T-helper 17 cell (primary cell): ENCODE measurements at regions not wholly inside any gene's neighbourhood (a gene's known extent, or its start where the extent isn't known, plus 50 kb on each side); places are given as distances from the start of the nearest gene placed in this dataset.

ENCODE experiments used
- ATAC-seq: fragments of 150-1000 bp; cut with Tn5 transposase; 2 replicates; pipeline ENCODE4 v1.10.0; 2021; ENCODE audit warnings: mild to moderate bottlenecking, moderate library complexity
- DNase-seq, 3 donors: peaks; one replicate each; pipeline versions ENCODE4 v3.0.0 to v3.0.0-alpha.2; 2020 to 2021
- H3K9me3 ChIP-seq: one replicate; pipeline ENCODE4 v1.7.0; 2013; ENCODE audit warnings: low read length, mild to moderate bottlenecking; ENCODE audit not compliant: control insufficient read depth, poor library complexity, severe bottlenecking
- H3K27ac Mint-ChIP-seq: one replicate; pipeline ENCODE4 v1.8.0; 2022; ENCODE audit warnings: mild to moderate bottlenecking, moderate library complexity, mixed read lengths
- H3K27me3 Mint-ChIP-seq: one replicate; pipeline ENCODE4 v1.8.0; 2022; ENCODE audit warnings: mixed read lengths
- H3K36me3 Mint-ChIP-seq: one replicate; pipeline ENCODE4 v1.8.0; 2022; ENCODE audit warnings: low read depth, mixed read lengths
- H3K4me1 Mint-ChIP-seq: one replicate; pipeline ENCODE4 v1.8.0; 2022; ENCODE audit warnings: mild to moderate bottlenecking, mixed read lengths
- H3K4me3 Mint-ChIP-seq: one replicate; pipeline ENCODE4 v1.8.0; 2022; ENCODE audit warnings: mild to moderate bottlenecking, moderate library complexity, mixed read lengths

- Mint-ChIP-seq H3K27ac (no peak overlapping the region), H3K4me1 (no peaks in the 10 kb centered on the region), H3K4me3 (no peak overlapping the region), H3K27me3 (no peaks in the 10 kb centered on the region), H3K36me3 (no peaks in the 10 kb centered on the region)
- ATAC-seq (no peak), DNase-seq (no peak)
- H3K9me3 ChIP-seq = no peaks in the 10 kb centered on the region
Observed at GRCh38 chr10:105359708-105360107, 718.6 kb downstream of the SORCS3 start.

GRCh38 chr10:105358911-105359310 is 717.8 kb downstream of the SORCS3 start:
- Mint-ChIP-seq H3K27me3 (no peaks in the 10 kb centered on the region), H3K4me1 (no peaks in the 10 kb centered on the region), H3K27ac (no peak overlapping the region), H3K4me3 (no peak overlapping the region), H3K36me3 (no peaks in the 10 kb centered on the region)
- DNase-seq (no peak), ATAC-seq (no peak)
- no peaks in the 10 kb centered on the region for H3K9me3 ChIP-seq

- no peak for DNase-seq
- Mint-ChIP-seq H3K4me3 (no peak overlapping the region), H3K27ac (no peak overlapping the region), H3K36me3 (no peaks in the 10 kb centered on the region), H3K27me3 (no peaks in the 10 kb centered on the region), H3K4me1 (no peaks in the 10 kb centered on the region)
- ATAC-seq = no peak
- no peaks in the 10 kb centered on the region for H3K9me3 ChIP-seq
Observed at GRCh38 chr10:105356626-105357025, 715.5 kb downstream of the SORCS3 start.

GRCh38 chr10:105354010-105354409 is 712.9 kb downstream of the SORCS3 start:
- Mint-ChIP-seq H3K27me3 (no peaks in the 10 kb centered on the region), H3K4me3 (no peak overlapping the region), H3K4me1 (no peaks in the 10 kb centered on the region), H3K36me3 (no peaks in the 10 kb centered on the region), H3K27ac (no peak overlapping the region)
- DNase-seq (no peak), ATAC-seq (no peak)
- no peaks in the 10 kb centered on the region for H3K9me3 ChIP-seq

- H3K27me3 Mint-ChIP-seq = no peaks in the 10 kb centered on the region
Observed at GRCh38 chr10:105352827-105353226, 711.7 kb downstream of the SORCS3 start.

GRCh38 chr10:105352281-105352680 is 711.2 kb downstream of the SORCS3 start:
- no peak for DNase-seq
- Mint-ChIP-seq H3K36me3 (no peaks in the 10 kb centered on the region), H3K27ac (no peak overlapping the region), H3K27me3 (no peaks in the 10 kb centered on the region), H3K4me3 (no peak overlapping the region), H3K4me1 (no peaks in the 10 kb centered on the region)
- no peaks in the 10 kb centered on the region for H3K9me3 ChIP-seq
- ATAC-seq = no peak

More at GRCh38 chr10:105352827-105353226, 711.7 kb downstream of the SORCS3 start:
- Mint-ChIP-seq H3K36me3 (no peaks in the 10 kb centered on the region), H3K4me1 (no peaks in the 10 kb centered on the region), H3K4me3 (no peak overlapping the region), H3K27ac (no peak overlapping the region)
- ATAC-seq = no peak
- H3K9me3 ChIP-seq = no peaks in the 10 kb centered on the region
- no peak for DNase-seq

- H3K9me3 ChIP-seq = no peaks in the 10 kb centered on the region
- H3K4me1 Mint-ChIP-seq = no peaks in the 10 kb centered on the region
- ATAC-seq (no peak), DNase-seq (no peak)
- no peak overlapping the region for H3K4me3 Mint-ChIP-seq
- no peaks in the 10 kb centered on the region for H3K27me3 Mint-ChIP-seq
- H3K36me3 Mint-ChIP-seq = no peaks in the 10 kb centered on the region
- H3K27ac Mint-ChIP-seq = no peak overlapping the region
Observed at GRCh38 chr10:105351187-105351586, 710.1 kb downstream of the SORCS3 start.

- no peak for ATAC-seq
- H3K27me3 Mint-ChIP-seq = no peaks in the 10 kb centered on the region
- no peak overlapping the region for H3K4me3 Mint-ChIP-seq
- H3K9me3 ChIP-seq = no peaks in the 10 kb centered on the region
- H3K4me1 Mint-ChIP-seq = no peaks in the 10 kb centered on the region
- no peaks in the 10 kb centered on the region for H3K36me3 Mint-ChIP-seq
- DNase-seq = no peak
- no peak overlapping the region for H3K27ac Mint-ChIP-seq
Observed at GRCh38 chr10:105347487-105347886, 706.4 kb downstream of the SORCS3 start.

- H3K27me3 Mint-ChIP-seq = no peaks in the 10 kb centered on the region
- H3K27ac Mint-ChIP-seq = no peak overlapping the region
- ATAC-seq (no peak), DNase-seq (no peak)
- H3K36me3 Mint-ChIP-seq = no peaks in the 10 kb centered on the region
- no peak overlapping the region for H3K4me3 Mint-ChIP-seq
- no peaks in the 10 kb centered on the region for H3K4me1 Mint-ChIP-seq
- no peaks in the 10 kb centered on the region for H3K9me3 ChIP-seq
Observed at GRCh38 chr10:105342606-105343005, 701.5 kb downstream of the SORCS3 start.

- H3K4me3 Mint-ChIP-seq = no peak overlapping the region
- H3K27me3 Mint-ChIP-seq = no peaks in the 10 kb centered on the region
- no peak for DNase-seq
- no peaks in the 10 kb centered on the region for H3K36me3 Mint-ChIP-seq
- H3K9me3 ChIP-seq = no peaks in the 10 kb centered on the region
- H3K27ac Mint-ChIP-seq = no peak overlapping the region
- ATAC-seq = no peak
- no peaks in the 10 kb centered on the region for H3K4me1 Mint-ChIP-seq
Observed at GRCh38 chr10:105339669-105340068, 698.6 kb downstream of the SORCS3 start.

- H3K27ac Mint-ChIP-seq = no peak overlapping the region
- no peaks in the 10 kb centered on the region for H3K4me1 Mint-ChIP-seq
- no peaks in the 10 kb centered on the region for H3K27me3 Mint-ChIP-seq
- H3K36me3 Mint-ChIP-seq = no peaks in the 10 kb centered on the region
- H3K9me3 ChIP-seq = no peaks in the 10 kb centered on the region
- ATAC-seq (no peak), DNase-seq (no peak)
- no peak overlapping the region for H3K4me3 Mint-ChIP-seq
Observed at GRCh38 chr10:105328503-105329133, 687.5 kb downstream of the SORCS3 start.
